ENCODE measurements at regions not wholly inside any gene's neighbourhood (a gene's known extent, or its start where the extent isn't known, plus 50 kb on each side); places are given as distances from the start of the nearest gene placed in this dataset.

DNA sequence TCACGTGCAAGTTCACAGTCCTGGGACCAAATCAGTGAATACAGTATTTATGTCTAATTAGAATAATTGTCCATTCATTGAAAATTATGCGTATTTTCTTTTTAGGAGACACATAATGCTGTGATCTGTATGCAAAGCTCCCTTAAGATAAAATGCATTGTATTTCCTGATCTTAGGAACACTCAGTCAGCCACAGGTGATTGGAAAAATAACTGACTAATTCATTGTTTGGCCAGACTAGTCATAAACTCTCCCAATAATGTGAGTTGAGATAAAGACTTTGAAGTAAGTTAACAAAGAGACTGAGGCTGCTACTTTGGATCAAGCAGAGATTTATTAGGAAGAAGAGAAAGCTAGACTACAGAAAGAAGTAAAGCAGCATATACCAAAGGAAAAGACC, 182.2 kb downstream of the GNAI1 start:
- DNase-seq: no peak
- TF ChIP-seq EZH2 (IDR thresholded peaks at IDR 0.05; ENCODE audit: low read depth): no peak
- TF ChIP-seq, protein P1, sequence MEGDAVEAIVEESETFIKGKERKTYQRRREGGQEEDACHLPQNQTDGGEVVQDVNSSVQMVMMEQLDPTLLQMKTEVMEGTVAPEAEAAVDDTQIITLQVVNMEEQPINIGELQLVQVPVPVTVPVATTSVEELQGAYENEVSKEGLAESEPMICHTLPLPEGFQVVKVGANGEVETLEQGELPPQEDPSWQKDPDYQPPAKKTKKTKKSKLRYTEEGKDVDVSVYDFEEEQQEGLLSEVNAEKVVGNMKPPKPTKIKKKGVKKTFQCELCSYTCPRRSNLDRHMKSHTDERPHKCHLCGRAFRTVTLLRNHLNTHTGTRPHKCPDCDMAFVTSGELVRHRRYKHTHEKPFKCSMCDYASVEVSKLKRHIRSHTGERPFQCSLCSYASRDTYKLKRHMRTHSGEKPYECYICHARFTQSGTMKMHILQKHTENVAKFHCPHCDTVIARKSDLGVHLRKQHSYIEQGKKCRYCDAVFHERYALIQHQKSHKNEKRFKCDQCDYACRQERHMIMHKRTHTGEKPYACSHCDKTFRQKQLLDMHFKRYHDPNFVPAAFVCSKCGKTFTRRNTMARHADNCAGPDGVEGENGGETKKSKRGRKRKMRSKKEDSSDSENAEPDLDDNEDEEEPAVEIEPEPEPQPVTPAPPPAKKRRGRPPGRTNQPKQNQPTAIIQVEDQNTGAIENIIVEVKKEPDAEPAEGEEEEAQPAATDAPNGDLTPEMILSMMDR (conservative IDR thresholded peaks at IDR 0.05): no peak
- H3F3A ChIP-seq (ENCODE audit: insufficient read depth, low read depth): no peaks in the 10 kb centered on the region
- no peaks in the 10 kb centered on the region for H3K36me3 ChIP-seq (ENCODE audit: low read depth)
- H3K9me3 ChIP-seq (ENCODE audit: insufficient read depth, low read depth): no peaks in the 10 kb centered on the region
- no peaks in the 10 kb centered on the region for H3K27me3 ChIP-seq (ENCODE audit: insufficient read depth, low read depth)
- peak overlapping the region; percentile 20; the same call in 1 of the 2 replicates for H2AFZ ChIP-seq
- intact Hi-C loops (cut with micrococcal nuclease; ENCODE audit: unreplicated experiment): no loop called here
- ChIA-PET POLR2A (ENCODE audit: unreplicated experiment) (interaction anchor here (0.7 kb wide), 1 partner anchor 295 kb away, joined by 3 read pairs; no protein-coding TSS in a partner anchor), CTCF (no interaction called here)
- H3K4me1 ChIP-seq (replicated peaks; ENCODE audit: insufficient read depth): peaks cover 5% of the 10 kb centered on the region; the same call in 1 of the 2 replicates
- no peak overlapping the region for H3K4me2 ChIP-seq
- no TSS peak for BruUV-seq (replicated peaks)
- H3K9me2 ChIP-seq (ENCODE audit: insufficient read depth): no peaks in the 10 kb centered on the region
- no peaks in the 10 kb centered on the region for H4K20me1 ChIP-seq (ENCODE audit: insufficient read depth)
- no peak overlapping the region for H3K4me3 ChIP-seq
- H3K79me2 ChIP-seq (ENCODE audit: low read depth): no peaks in the 10 kb centered on the region
- no peak overlapping the region for H3K27ac ChIP-seq

DNA sequence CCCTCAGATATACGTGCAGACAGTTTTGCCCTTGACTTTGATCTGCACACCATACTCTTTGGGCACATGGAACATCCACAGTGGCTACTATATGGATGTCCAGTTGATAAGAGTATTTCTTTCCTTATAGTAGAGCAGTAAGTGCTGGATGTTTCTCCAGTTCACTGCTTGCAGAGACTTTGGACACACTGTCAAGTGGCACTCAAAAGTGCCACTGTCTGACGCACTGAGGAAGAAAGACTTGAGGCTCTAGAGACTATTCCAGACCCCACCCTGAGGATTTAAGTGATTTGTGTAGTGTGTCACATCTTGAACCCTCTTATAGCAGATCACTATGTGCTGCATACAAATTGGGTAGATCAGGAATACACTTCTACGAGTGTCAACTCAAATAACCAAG, 179.1 kb downstream of the GNAI1 start:
- H3K36me3 ChIP-seq (ENCODE audit: low read depth): no peaks in the 10 kb centered on the region
- H3K4me1 ChIP-seq (replicated peaks; ENCODE audit: insufficient read depth): peaks cover 5% of the 10 kb centered on the region; the same call in 1 of the 2 replicates
- no TSS peak for BruUV-seq (replicated peaks)
- no peak overlapping the region for H3K4me2 ChIP-seq
- H3K9me3 ChIP-seq (ENCODE audit: insufficient read depth, low read depth): no peaks in the 10 kb centered on the region
- intact Hi-C loops (cut with micrococcal nuclease; ENCODE audit: unreplicated experiment): no loop called here
- H3F3A ChIP-seq (ENCODE audit: insufficient read depth, low read depth): no peaks in the 10 kb centered on the region
- ChIA-PET POLR2A (ENCODE audit: unreplicated experiment) (no interaction called here), CTCF (no interaction called here)
- no peak for DNase-seq
- no peak overlapping the region for H3K27ac ChIP-seq
- H4K20me1 ChIP-seq (ENCODE audit: insufficient read depth): no peaks in the 10 kb centered on the region
- TF ChIP-seq, protein P1 (conservative IDR thresholded peaks at IDR 0.05): no peak
- no peak for TF ChIP-seq EZH2 (IDR thresholded peaks at IDR 0.05; ENCODE audit: low read depth)
- H2AFZ ChIP-seq: no peak overlapping the region
- no peaks in the 10 kb centered on the region for H3K9me2 ChIP-seq (ENCODE audit: insufficient read depth)
- no peaks in the 10 kb centered on the region for H3K79me2 ChIP-seq (ENCODE audit: low read depth)
- no peak overlapping the region for H3K4me3 ChIP-seq
- H3K27me3 ChIP-seq (ENCODE audit: insufficient read depth, low read depth): no peaks in the 10 kb centered on the region

DNA sequence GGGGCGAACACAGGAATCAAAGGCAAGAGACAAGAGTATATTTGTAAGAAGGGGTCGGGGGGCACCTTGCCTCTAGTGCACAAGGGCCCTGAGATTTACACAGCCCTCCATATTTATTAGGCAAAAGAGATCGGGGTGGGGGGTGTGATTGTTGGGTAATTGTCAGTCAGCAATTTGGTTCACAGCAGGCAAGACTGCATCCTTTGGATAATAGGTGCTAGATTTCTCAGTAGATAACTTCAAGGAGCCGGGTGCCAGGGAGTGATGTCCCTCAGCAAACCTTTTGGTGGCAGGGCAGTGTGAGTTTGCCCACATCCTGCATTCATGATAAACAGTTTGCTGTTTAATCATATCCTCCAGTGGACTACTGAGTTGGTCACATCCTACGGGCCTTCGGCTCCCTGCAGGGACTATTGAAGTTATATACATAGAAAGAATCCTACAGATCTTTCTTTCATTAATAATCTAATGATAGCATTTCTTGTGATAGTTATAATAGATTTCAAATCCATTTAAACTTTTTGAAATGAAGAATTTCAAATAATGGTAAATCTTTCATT, 178.5 kb downstream of the GNAI1 start:
- CTCF ChIA-PET: no interaction called here
- Histone ChIP-seq H4K20me1 (ENCODE audit: insufficient read depth) (no peaks in the 10 kb centered on the region), H3K27ac (no peak overlapping the region), H3K4me3 (no peak overlapping the region), H3K4me1 (replicated peaks; ENCODE audit: insufficient read depth) (peaks cover 5% of the 10 kb centered on the region; the same call in 1 of the 2 replicates), H3K36me3 (ENCODE audit: low read depth) (no peaks in the 10 kb centered on the region), H3K9me3 (ENCODE audit: insufficient read depth, low read depth) (no peaks in the 10 kb centered on the region), H3K79me2 (ENCODE audit: low read depth) (no peaks in the 10 kb centered on the region), H3K4me2 (no peak overlapping the region), H3K9me2 (ENCODE audit: insufficient read depth) (no peaks in the 10 kb centered on the region), H3F3A (ENCODE audit: insufficient read depth, low read depth) (no peaks in the 10 kb centered on the region), H2AFZ (no peak overlapping the region), H3K27me3 (ENCODE audit: insufficient read depth, low read depth) (no peaks in the 10 kb centered on the region)
- TF ChIP-seq, protein P1 (conservative IDR thresholded peaks at IDR 0.05): no peak
- intact Hi-C loops (cut with micrococcal nuclease; ENCODE audit: unreplicated experiment): no loop called here
- POLR2A ChIA-PET (ENCODE audit: unreplicated experiment): no interaction called here
- BruUV-seq (replicated peaks): no TSS peak
- DNase-seq: no peak

All from PC-9 (cell line).